ENCODE measurements at regions not wholly inside any gene's neighbourhood (a gene's known extent, or its start where the extent isn't known, plus 50 kb on each side); places are given as distances from the start of the nearest gene placed in this dataset.

DNA sequence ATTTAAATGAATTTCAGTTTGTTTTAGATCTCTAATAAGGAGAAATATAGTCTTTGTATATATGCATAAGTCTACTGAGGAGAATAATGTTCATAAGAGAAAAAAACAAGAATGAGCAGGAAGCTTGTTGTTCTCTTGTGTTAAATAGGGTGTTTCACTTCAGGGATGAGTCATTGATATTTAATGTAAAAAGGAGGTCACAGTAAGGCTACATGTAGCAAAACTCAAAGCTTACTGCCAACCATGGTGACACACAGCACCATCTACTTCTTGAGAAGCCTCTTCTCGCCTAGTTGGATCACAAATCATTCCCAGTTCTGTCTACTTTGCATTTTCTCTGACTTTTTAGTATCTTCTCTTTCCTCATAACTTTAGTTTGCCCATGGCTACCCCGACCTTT, 1466.0 kb upstream of the C9orf72 start:
- no peak for DNase-seq (ENCODE audit: low spot score in 2 of 2)
- intact Hi-C loops (cut with DNase I; ENCODE audit: low total_unique reads), result no loop called here
- 60 to 63% methylated on average over 2 of the region's 2 CpGs for WGBS, 2 donors
- TF ChIP-seq, protein P1, sequence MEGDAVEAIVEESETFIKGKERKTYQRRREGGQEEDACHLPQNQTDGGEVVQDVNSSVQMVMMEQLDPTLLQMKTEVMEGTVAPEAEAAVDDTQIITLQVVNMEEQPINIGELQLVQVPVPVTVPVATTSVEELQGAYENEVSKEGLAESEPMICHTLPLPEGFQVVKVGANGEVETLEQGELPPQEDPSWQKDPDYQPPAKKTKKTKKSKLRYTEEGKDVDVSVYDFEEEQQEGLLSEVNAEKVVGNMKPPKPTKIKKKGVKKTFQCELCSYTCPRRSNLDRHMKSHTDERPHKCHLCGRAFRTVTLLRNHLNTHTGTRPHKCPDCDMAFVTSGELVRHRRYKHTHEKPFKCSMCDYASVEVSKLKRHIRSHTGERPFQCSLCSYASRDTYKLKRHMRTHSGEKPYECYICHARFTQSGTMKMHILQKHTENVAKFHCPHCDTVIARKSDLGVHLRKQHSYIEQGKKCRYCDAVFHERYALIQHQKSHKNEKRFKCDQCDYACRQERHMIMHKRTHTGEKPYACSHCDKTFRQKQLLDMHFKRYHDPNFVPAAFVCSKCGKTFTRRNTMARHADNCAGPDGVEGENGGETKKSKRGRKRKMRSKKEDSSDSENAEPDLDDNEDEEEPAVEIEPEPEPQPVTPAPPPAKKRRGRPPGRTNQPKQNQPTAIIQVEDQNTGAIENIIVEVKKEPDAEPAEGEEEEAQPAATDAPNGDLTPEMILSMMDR (IDR thresholded peaks at IDR 0.05), result no peak
- no peak for TF ChIP-seq POLR2A (IDR thresholded peaks at IDR 0.05)
- H3K4me3 ChIP-seq (ENCODE audit: low read depth, poor library complexity, severe bottlenecking), result no peak overlapping the region

DNA sequence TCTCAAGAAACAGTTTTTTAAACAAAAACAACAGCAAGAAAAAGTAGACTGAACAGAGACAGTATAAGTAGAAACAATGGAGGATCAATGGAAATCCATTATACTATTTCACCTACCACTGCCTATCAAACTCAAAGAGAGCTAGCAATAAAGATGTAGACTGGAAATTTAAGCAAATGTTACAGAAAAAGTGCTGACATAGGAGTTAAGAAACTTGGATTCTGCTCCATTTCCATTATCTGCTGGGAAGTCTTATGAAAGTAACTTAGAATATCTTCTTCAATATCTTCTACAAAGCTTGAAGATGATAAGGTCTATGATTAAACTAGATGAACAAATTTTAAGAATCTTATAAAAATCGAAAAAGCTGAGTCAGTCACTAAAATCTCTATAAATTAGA, 1469.8 kb upstream of the C9orf72 start:
- DNase-seq (ENCODE audit: low spot score in 2 of 2), result no peak
- TF ChIP-seq POLR2A (IDR thresholded peaks at IDR 0.05), result no peak
- TF ChIP-seq, protein P1 (IDR thresholded peaks at IDR 0.05), result no peak
- 67 to 84% methylated on average over 1 of the region's 1 CpG for WGBS, 2 donors
- no peak overlapping the region for H3K4me3 ChIP-seq (ENCODE audit: low read depth, poor library complexity, severe bottlenecking)
- intact Hi-C loops (cut with DNase I; ENCODE audit: low total_unique reads), result no loop called here

GRCh38 chr9:29044959-29045358, 1471.7 kb upstream of the C9orf72 start:
- 91% methylated on average over 2 of the region's 2 CpGs for WGBS, 2 donors
- intact Hi-C loops (cut with DNase I; ENCODE audit: low total_unique reads), result no loop called here
- H3K4me3 ChIP-seq (ENCODE audit: low read depth, poor library complexity, severe bottlenecking), result no peak overlapping the region
- no peak for DNase-seq (ENCODE audit: low spot score in 2 of 2)
- TF ChIP-seq, protein P1 (IDR thresholded peaks at IDR 0.05), result no peak
- no peak for TF ChIP-seq POLR2A (IDR thresholded peaks at IDR 0.05)

DNA sequence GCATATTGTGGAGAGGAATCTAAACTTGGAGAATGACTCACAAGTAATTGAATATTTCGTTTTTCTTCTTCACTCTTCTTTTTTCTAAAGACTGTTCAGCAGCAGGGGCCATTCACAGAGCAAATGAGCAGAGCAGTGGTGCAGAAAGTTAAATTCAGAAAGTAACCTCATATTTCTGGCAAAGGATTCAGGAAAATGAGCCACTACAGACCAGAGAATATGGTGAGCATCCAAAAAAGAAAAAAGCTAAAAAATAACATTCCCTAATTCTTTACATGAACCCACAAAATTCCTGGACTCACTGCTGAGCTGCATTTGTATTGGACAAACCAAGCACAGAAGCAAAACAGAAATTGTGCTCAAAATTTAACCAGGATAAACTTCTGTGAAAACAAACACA, 1486.8 kb upstream of the C9orf72 start:
- intact Hi-C loops (cut with DNase I; ENCODE audit: low total_unique reads), result no loop called here
- no peak for TF ChIP-seq POLR2A (IDR thresholded peaks at IDR 0.05)
- TF ChIP-seq, protein P1 (IDR thresholded peaks at IDR 0.05), result no peak
- DNase-seq (ENCODE audit: low spot score in 2 of 2), result no peak
- no peak overlapping the region for H3K4me3 ChIP-seq (ENCODE audit: low read depth, poor library complexity, severe bottlenecking)
- WGBS, 2 donors, result 37 to 38% methylated on average over 1 of the region's 1 CpG

GRCh38 chr9:29062446-29062845, 1489.2 kb upstream of the C9orf72 start:
- WGBS, 2 donors, result 35 to 36% methylated on average over 1 of the region's 1 CpG
- no peak for DNase-seq (ENCODE audit: low spot score in 2 of 2)
- TF ChIP-seq, protein P1 (IDR thresholded peaks at IDR 0.05), result no peak
- TF ChIP-seq POLR2A (IDR thresholded peaks at IDR 0.05), result no peak
- H3K4me3 ChIP-seq (ENCODE audit: low read depth, poor library complexity, severe bottlenecking), result no peak overlapping the region
- intact Hi-C loops (cut with DNase I; ENCODE audit: low total_unique reads), result no loop called here

GRCh38 chr9:29063031-29063430, 1489.8 kb upstream of the C9orf72 start:
- WGBS, 2 donors, result 58 to 65% methylated on average over 1 of the region's 1 CpG
- TF ChIP-seq, protein P1 (IDR thresholded peaks at IDR 0.05), result no peak
- no peak for TF ChIP-seq POLR2A (IDR thresholded peaks at IDR 0.05)
- no peak for DNase-seq (ENCODE audit: low spot score in 2 of 2)
- intact Hi-C loops (cut with DNase I; ENCODE audit: low total_unique reads), result no loop called here
- no peak overlapping the region for H3K4me3 ChIP-seq (ENCODE audit: low read depth, poor library complexity, severe bottlenecking)

Measured in lower leg skin (tissue), 4 donors.